Liver (tissue), 8 donors: ENCODE measurements at regions not wholly inside any gene's neighbourhood (a gene's known extent, or its start where the extent isn't known, plus 50 kb on each side); places are given as distances from the start of the nearest gene placed in this dataset.

Experiments
- DNase-seq: peaks from one replicate; pipeline ENCODE4 v3.0.0-alpha.2; 2017; ENCODE audit warnings: low spot score
- H3K27ac ChIP-seq, 2 donors: one replicate each; pipeline ENCODE4 v1.7.0; 2013; ENCODE audit warnings: inconsistent platforms in 2 of 2, low read length in 2 of 2, control low read depth in 1 of 2, low read depth in 1 of 2, mild to moderate bottlenecking in 1 of 2
- H3K27me3 ChIP-seq, 4 donors: one replicate each; pipeline versions ENCODE4 v1.6.1 to v1.7.0; 2013; ENCODE audit warnings: low read length in 3 of 4, inconsistent platforms in 1 of 4, mild to moderate bottlenecking in 1 of 4, moderate library complexity in 1 of 4; ENCODE audit not compliant: control insufficient read depth in 4 of 4, insufficient read depth in 4 of 4
- H3K36me3 ChIP-seq, 4 donors: one replicate each; pipeline versions ENCODE4 v1.6.1 to v1.7.0; 2013; ENCODE audit warnings: low read length in 3 of 4, mild to moderate bottlenecking in 3 of 4, low read depth in 1 of 4, moderate library complexity in 1 of 4; ENCODE audit not compliant: control insufficient read depth in 4 of 4, insufficient read depth in 3 of 4
- H3K4me1 ChIP-seq, 4 donors: one replicate each; pipeline versions ENCODE4 v1.6.1 to v1.7.0; 2013; ENCODE audit warnings: low read length in 3 of 4, mild to moderate bottlenecking in 3 of 4, moderate library complexity in 1 of 4; ENCODE audit not compliant: control insufficient read depth in 4 of 4, insufficient read depth in 4 of 4
- H3K4me3 ChIP-seq, 3 donors: one replicate each; pipeline versions ENCODE4 v1.6.1 to v1.7.0; 2013; ENCODE audit warnings: low read length in 3 of 3, control low read depth in 1 of 3, low read depth in 1 of 3, mild to moderate bottlenecking in 1 of 3
- H3K9ac ChIP-seq, 2 donors: one replicate each; pipeline ENCODE4 v1.7.0; 2013; ENCODE audit warnings: low read length in 2 of 2, mild to moderate bottlenecking in 2 of 2, moderate library complexity in 2 of 2, control low read depth in 1 of 2, low read depth in 1 of 2
- H3K9me3 ChIP-seq, 4 donors: one replicate each; pipeline versions ENCODE4 v1.6.1 to v1.7.0; 2013; ENCODE audit warnings: low read length in 3 of 4; ENCODE audit not compliant: control insufficient read depth in 4 of 4
- ATF3 ChIP-seq: IDR thresholded peaks from 2 replicates; pipeline ENCODE4 v1.6.1; 2016; ENCODE audit warnings: antibody characterized with exemption
- CTCF ChIP-seq: fragments of 150-350 bp; IDR thresholded peaks from 2 replicates; pipeline ENCODE4 v1.5.1; 2017; ENCODE audit warnings: improper control_type of control experiment, low read depth, low read length; ENCODE audit not compliant: missing input control
- EGR1 ChIP-seq, 2 donors: IDR thresholded peaks; 2 replicates each; pipeline ENCODE4 v1.6.1; 2016 to 2018; ENCODE audit warnings: antibody characterized with exemption in 2 of 2, low read depth in 2 of 2
- FOXA1 ChIP-seq: IDR thresholded peaks from 2 replicates; pipeline ENCODE4 v1.6.1; 2016; ENCODE audit warnings: antibody characterized with exemption
- FOXA2 ChIP-seq: IDR thresholded peaks from 2 replicates; pipeline ENCODE4 v1.6.1; 2016; ENCODE audit warnings: antibody characterized with exemption
- GABPA ChIP-seq, 2 donors: IDR thresholded peaks in 1 of 2; conservative IDR thresholded peaks in 1 of 2; 2 replicates each; pipeline ENCODE4 v1.6.1; 2016; ENCODE audit warnings: antibody characterized with exemption in 2 of 2, mild to moderate bottlenecking in 1 of 2, moderate library complexity in 1 of 2
- HNF4A ChIP-seq, 2 donors: conservative IDR thresholded peaks; 2 replicates each; pipeline ENCODE4 v1.6.1; 2016; ENCODE audit warnings: antibody characterized with exemption in 2 of 2, mild to moderate bottlenecking in 2 of 2
- HNF4G ChIP-seq: IDR thresholded peaks from 2 replicates; pipeline ENCODE4 v1.6.1; 2016; ENCODE audit warnings: antibody characterized with exemption
- JUND ChIP-seq, 2 donors: IDR thresholded peaks; 2 replicates each; pipeline ENCODE4 v1.6.1; 2016; ENCODE audit warnings: antibody characterized with exemption in 2 of 2
- MAX ChIP-seq: IDR thresholded peaks from 2 replicates; pipeline ENCODE4 v1.6.1; 2016; ENCODE audit warnings: antibody characterized with exemption
- NR2F2 ChIP-seq: IDR thresholded peaks from 2 replicates; pipeline ENCODE4 v1.6.1; 2016; ENCODE audit warnings: antibody characterized with exemption
- RAD21 ChIP-seq, 2 donors: IDR thresholded peaks; 2 replicates each; pipeline ENCODE4 v1.6.1; 2016; ENCODE audit warnings: antibody characterized with exemption in 2 of 2, mild to moderate bottlenecking in 2 of 2
- REST ChIP-seq: IDR thresholded peaks from 2 replicates; pipeline ENCODE4 v1.6.1; 2016; ENCODE audit warnings: antibody characterized with exemption, mild to moderate bottlenecking
- RXRA ChIP-seq, 2 donors: IDR thresholded peaks; 2 replicates each; pipeline ENCODE4 v1.6.1; 2017 to 2018; ENCODE audit warnings: antibody characterized with exemption in 2 of 2, mild to moderate bottlenecking in 1 of 2
- SP1 ChIP-seq: IDR thresholded peaks from 2 replicates; pipeline ENCODE4 v1.6.1; 2018; ENCODE audit warnings: antibody characterized with exemption, mild to moderate bottlenecking
- TAF1 ChIP-seq: conservative IDR thresholded peaks from 2 replicates; pipeline ENCODE4 v1.6.1; 2016; ENCODE audit warnings: antibody characterized with exemption, mild to moderate bottlenecking
- YY1 ChIP-seq: IDR thresholded peaks from 2 replicates; pipeline ENCODE4 v1.6.1; 2016; ENCODE audit warnings: antibody characterized with exemption, mild to moderate bottlenecking
- ZBTB33 ChIP-seq: IDR thresholded peaks from 2 replicates; pipeline ENCODE4 v1.6.1; 2016; ENCODE audit warnings: antibody characterized with exemption
- WGBS: extraction: QIAGEN DNeasy Blood & Tissue Kit; methylation state at CpG from one replicate; pipeline ENCODE4 v1.1.7; 2013; 5-methylcytosine and 5-hydroxymethylcytosine counted together
- donor health status: healthy.
- donor health status: healthy.
- donor health status: healthy.
- donor health status: healthy.
- donor health status: healthy.

GRCh38 chr2:240234503-240234951 lies 94.1 kb upstream of the OTOS start:
- Histone ChIP-seq H3K27me3 (no peaks in the 10 kb centered on the region), H3K27ac (no peak overlapping the region), H3K4me3 (no peak overlapping the region), H3K4me1 (peaks cover 6 to 29% (median 22%) of the 10 kb centered on the region in 4 donors), H3K9me3 (no peaks in the 10 kb centered on the region), H3K9ac (no peak overlapping the region), H3K36me3 (no peaks in the 10 kb centered on the region)
- DNase-seq, result no peak
- 82% methylated on average over 8 of the region's 8 CpGs for WGBS
- TF ChIP-seq RAD21 (IDR thresholded peaks at IDR 0.05), result no peak
- TF ChIP-seq NR2F2, result no peak
- no peak for TF ChIP-seq JUND (IDR thresholded peaks at IDR 0.05)
- TF ChIP-seq MAX, result no peak
- no peak for TF ChIP-seq GABPA (IDR thresholded peaks at IDR 0.05 in 1 of 2, conservative IDR thresholded peaks at IDR 0.05 in 1 of 2)
- no peak for TF ChIP-seq ATF3
- TF ChIP-seq YY1, result no peak
- TF ChIP-seq CTCF, result no peak
- TF ChIP-seq EGR1 (IDR thresholded peaks at IDR 0.05; ENCODE audit: low read depth in 2 of 2), result no peak
- TF ChIP-seq FOXA1, result no peak
- no peak for TF ChIP-seq TAF1
- no peak for TF ChIP-seq ZBTB33
- TF ChIP-seq HNF4G, result no peak
- no peak for TF ChIP-seq SP1
- no peak for TF ChIP-seq FOXA2
- no peak for TF ChIP-seq HNF4A (conservative IDR thresholded peaks at IDR 0.05)
- no peak for TF ChIP-seq REST
- TF ChIP-seq RXRA (IDR thresholded peaks at IDR 0.05), result no peak
